Head of caudate nucleus (tissue), 42 donors: ENCODE measurements at regions not wholly inside any gene's neighbourhood (a gene's known extent, or its start where the extent isn't known, plus 50 kb on each side); places are given as distances from the start of the nearest gene placed in this dataset.

Experiments
- DNase-seq, 42 donors: peaks; one replicate each; pipeline versions ENCODE4 v3.0.0 to v3.0.0-alpha.2; 2020 to 2021; ENCODE audit warnings: mixed read lengths in 7 of 42
- intact Hi-C: fragments of 100-400 bp; cut with DNase I; formaldehyde crosslinking; loops from one replicate; pipeline ENCODE4 v1.15.0; 2022

GRCh38 chr6:85396159-85396808 lies 53.6 kb upstream of the NT5E start:
- intact Hi-C loops, result no loop called here
- no peak for DNase-seq

GRCh38 chr6:85395746-85396145 lies 54.1 kb upstream of the NT5E start:
- intact Hi-C loops, result no loop called here
- DNase-seq, result no peak

- intact Hi-C loops, result no loop called here
- DNase-seq, result no peak
Observed at GRCh38 chr6:85394853-85395538, 54.9 kb upstream of the NT5E start.

GRCh38 chr6:85394199-85394598 lies 55.7 kb upstream of the NT5E start:
- intact Hi-C loops, result no loop called here
- no peak for DNase-seq

- intact Hi-C loops, result no loop called here
- DNase-seq, result no peak
Observed at GRCh38 chr6:85392379-85392778, 57.5 kb upstream of the NT5E start.

- intact Hi-C loops, result no loop called here
- DNase-seq, result no peak
Observed at GRCh38 chr6:85390775-85391174, 59.1 kb upstream of the NT5E start.

GRCh38 chr6:85390105-85390728 lies 59.7 kb upstream of the NT5E start:
- intact Hi-C loops, result no loop called here
- no peak for DNase-seq

- intact Hi-C loops, result no loop called here
- DNase-seq, result no peak
Observed at GRCh38 chr6:85389151-85389797, 60.6 kb upstream of the NT5E start.

- intact Hi-C loops, result no loop called here
- peak in 5 of 42 donors; percentile 9 to 48 (median 14) for DNase-seq
Observed at GRCh38 chr6:85388531-85388930, 61.4 kb upstream of the NT5E start.

GRCh38 chr6:85385636-85386315 lies 64.1 kb upstream of the NT5E start:
- intact Hi-C loops, result no loop called here
- no peak for DNase-seq

GRCh38 chr6:85383042-85383441 lies 66.8 kb upstream of the NT5E start:
- no peak for DNase-seq
- intact Hi-C loops, result no loop called here

- no peak for DNase-seq
- intact Hi-C loops, result no loop called here
Observed at GRCh38 chr6:85382541-85382940, 67.3 kb upstream of the NT5E start.

- DNase-seq, result no peak
- intact Hi-C loops, result no loop called here
Observed at GRCh38 chr6:85372915-85373270, 77.0 kb upstream of the NT5E start.

- intact Hi-C loops, result no loop called here
- no peak for DNase-seq
Observed at GRCh38 chr6:85372188-85372914, 77.5 kb upstream of the NT5E start.

- intact Hi-C loops, result no loop called here
- no peak for DNase-seq
Observed at GRCh38 chr6:85368631-85369030, 81.3 kb upstream of the NT5E start.

GRCh38 chr6:85364344-85364743 lies 85.5 kb upstream of the NT5E start:
- DNase-seq, result no peak
- intact Hi-C loops, result no loop called here

GRCh38 chr6:85363870-85364269 lies 86.0 kb upstream of the NT5E start:
- intact Hi-C loops, result no loop called here
- DNase-seq, result no peak

- intact Hi-C loops, result no loop called here
Observed at GRCh38 chr6:85362652-85363310, 87.1 kb upstream of the NT5E start.

GRCh38 chr6:85361643-85362014 lies 88.3 kb upstream of the NT5E start:
- intact Hi-C loops, result no loop called here
- DNase-seq, result no peak

More at GRCh38 chr6:85362652-85363310, 87.1 kb upstream of the NT5E start:
- no peak for DNase-seq
